Endothelial cell of umbilical vein (primary cell): ENCODE measurements at regions not wholly inside any gene's neighbourhood (a gene's known extent, or its start where the extent isn't known, plus 50 kb on each side); places are given as distances from the start of the nearest gene placed in this dataset.

ENCODE experiments used
- BruUV-seq: library from RNA; stranded (reverse); fragments of 400-500 nt; replicated peaks from 2 replicates; lab custom pipeline; 2021; lab: Mats Ljungman, UMichigan
- CTCF ChIA-PET: fragments of 300-600, 350-600 bp; sonication (Branson Sonifier 250); formaldehyde crosslinking; loops from one replicate; lab custom pipeline; 2021; ENCODE audit warnings: antibody characterized with exemption, inconsistent platforms; lab: Charles Lee
- POLR2A ChIA-PET: fragments of 300-600, 350-600 bp; sonication (Branson Sonifier 250); formaldehyde crosslinking; loops from one replicate; lab custom pipeline; 2021; ENCODE audit warnings: antibody characterized with exemption, inconsistent platforms; lab: Charles Lee
- DNase-seq: peaks from one replicate; pipeline ENCODE4 v3.0.0-alpha.2; 2011; ENCODE audit warnings: low read depth, low spot score
- FAIRE-seq: peaks from 2 replicates; lab custom pipeline; 2011; peaks lifted over from hg19 to GRCh38; lab: Jason Lieb, UNC
- H2AFZ ChIP-seq: 2 replicates; pipeline ENCODE4 v1.6.0; 2012; ENCODE audit warnings: low read depth, low read length, control low read depth, inconsistent platforms
- H3K27ac ChIP-seq: 2 replicates; pipeline ENCODE4 v1.5.1; 2011; ENCODE audit warnings: low read depth, mild to moderate bottlenecking, control low read depth, low read length, moderate library complexity; ENCODE audit not compliant: insufficient read depth
- H3K27me3 ChIP-seq, 2 experiments: 2 replicates each; pipeline versions ENCODE4 v1.6.0 to v1.6.1; 2011; ENCODE audit warnings: low read length in 2 of 2, mixed read lengths in 1 of 2; ENCODE audit not compliant: control insufficient read depth in 2 of 2, insufficient read depth in 2 of 2
- H3K36me3 ChIP-seq, 2 experiments: 2 replicates in 1 of 2; 3 replicates in 1 of 2; pipeline ENCODE4 v1.5.1; 2011; ENCODE audit warnings: low read length in 2 of 2, mild to moderate bottlenecking in 1 of 2, moderate library complexity in 1 of 2; ENCODE audit not compliant: control insufficient read depth in 2 of 2, insufficient read depth in 2 of 2; ENCODE audit errors: extremely low read depth in 1 of 2
- H3K4me1 ChIP-seq: 3 replicates; pipeline ENCODE4 v1.5.1; 2011; ENCODE audit warnings: mild to moderate bottlenecking, low read length; ENCODE audit not compliant: control insufficient read depth, insufficient read depth; ENCODE audit errors: extremely low read depth
- H3K4me2 ChIP-seq: 2 replicates; pipeline ENCODE4 v1.6.1; 2011; ENCODE audit warnings: low read length, control low read depth, mixed read lengths; ENCODE audit not compliant: insufficient read depth
- H3K4me3 ChIP-seq, 3 experiments: fragments of 200-600 bp in 1 of 3; sonication (generic), shearing (Covaris generic) in 1 of 3; replicated peaks in 1 of 3; 2 replicates each; pipeline ENCODE4 v1.5.1; 2011 to 2016; ENCODE audit warnings: control low read depth in 3 of 3, low read length in 3 of 3, mild to moderate bottlenecking in 2 of 3, inconsistent platforms in 1 of 3, low read depth in 1 of 3, moderate library complexity in 1 of 3; ENCODE audit not compliant: insufficient read depth in 1 of 3
- H3K79me2 ChIP-seq: 2 replicates; pipeline ENCODE4 v1.6.0; 2012; ENCODE audit warnings: low read length, inconsistent platforms; ENCODE audit not compliant: control insufficient read depth, insufficient read depth
- H3K9ac ChIP-seq: replicated peaks from 2 replicates; pipeline ENCODE3; 2011; ENCODE audit warnings: low read length, control low read depth; ENCODE audit not compliant: insufficient read depth; ENCODE audit errors: extremely low read depth
- H3K9me1 ChIP-seq: replicated peaks from 3 replicates; pipeline ENCODE4 v1.6.0; 2011; ENCODE audit warnings: mild to moderate bottlenecking, low read length; ENCODE audit not compliant: control insufficient read depth, insufficient read depth; ENCODE audit errors: extremely low read depth
- H3K9me3 ChIP-seq: replicated peaks from 2 replicates; pipeline ENCODE4 v1.5.1; 2012; ENCODE audit warnings: low read length, inconsistent platforms; ENCODE audit not compliant: control insufficient read depth, insufficient read depth
- H4K20me1 ChIP-seq: replicated peaks from 2 replicates; pipeline ENCODE3; 2011; ENCODE audit warnings: mild to moderate bottlenecking, low read length; ENCODE audit not compliant: control insufficient read depth, insufficient read depth; ENCODE audit errors: extremely low read depth
- CTCF ChIP-seq, 2 donors: IDR thresholded peaks; 1 replicate in 1 of 2; 2 replicates in 1 of 2; pipeline ENCODE4 v1.5.1; 2011; ENCODE audit warnings: low read length in 2 of 2, mild to moderate bottlenecking in 2 of 2, moderate library complexity in 2 of 2, control low read depth in 1 of 2, inconsistent platforms in 1 of 2, low read depth in 1 of 2; ENCODE audit not compliant: insufficient read depth in 1 of 2; ENCODE audit errors: extremely low read depth in 1 of 2
- EZH2 ChIP-seq: IDR thresholded peaks from 2 replicates; pipeline ENCODE4 v1.6.1; 2012; ENCODE audit warnings: borderline replicate concordance, low read depth, mild to moderate bottlenecking, moderate library complexity, low read length, inconsistent platforms; ENCODE audit not compliant: severe bottlenecking
- FOS ChIP-seq: IDR thresholded peaks from 2 replicates; pipeline ENCODE4 v1.6.1; 2011; ENCODE audit warnings: mild to moderate bottlenecking, low read length, moderate library complexity, borderline replicate concordance; ENCODE audit not compliant: insufficient read depth
- GATA2 ChIP-seq: IDR thresholded peaks from 2 replicates; pipeline ENCODE4 v1.7.0; 2011; ENCODE audit warnings: low read depth, mild to moderate bottlenecking, moderate library complexity, mixed read lengths, low read length; ENCODE audit not compliant: insufficient read length, insufficient read depth
- JUN ChIP-seq: IDR thresholded peaks from 2 replicates; pipeline ENCODE4 v1.6.1; 2011; ENCODE audit warnings: borderline replicate concordance, low read depth; ENCODE audit not compliant: insufficient read length, insufficient read depth
- MAX ChIP-seq: IDR thresholded peaks from 2 replicates; pipeline ENCODE4 v1.6.1; 2011; ENCODE audit not compliant: insufficient read depth, insufficient read length
- MYC ChIP-seq: IDR thresholded peaks from one replicate; pipeline ENCODE4 v1.6.1; 2011; ENCODE audit warnings: mild to moderate bottlenecking, low read depth, low read length
- POLR2A ChIP-seq: IDR thresholded peaks from 2 replicates; pipeline ENCODE4 v1.6.1; 2012; ENCODE audit warnings: low read depth, mild to moderate bottlenecking, control low read depth, low read length
- POLR2AphosphoS5 ChIP-seq: IDR thresholded peaks from 2 replicates; pipeline ENCODE4 v1.6.1; 2012; ENCODE audit warnings: low read depth, mild to moderate bottlenecking, control low read depth, low read length, moderate library complexity; ENCODE audit not compliant: insufficient read depth
- dilution Hi-C: fragments of 300-500 bp; cut with MboI; formaldehyde crosslinking; loops from one replicate; pipeline ENCODE4 v1.15.0; 2019; ENCODE audit warnings: low sequenced_read_pairs; ENCODE audit not compliant: extremely low pct_ligation_motif_present
- intact Hi-C: fragments of 100-400 bp; cut with micrococcal nuclease; formaldehyde crosslinking; loops from one replicate; pipeline ENCODE4 v1.10.0; 2022

- no peaks in the 10 kb centered on the region for H3K79me2 ChIP-seq
- CTCF ChIA-PET: no interaction called here
- no peak for DNase-seq
- no peaks in the 10 kb centered on the region for H3K9me1 ChIP-seq
- no peak overlapping the region for H3K9ac ChIP-seq
- H3K9me3 ChIP-seq: no peaks in the 10 kb centered on the region
- no peaks in the 10 kb centered on the region for H3K36me3 ChIP-seq
- H3K27me3 ChIP-seq: no peaks in the 10 kb centered on the region
- TF ChIP-seq GATA2: no peak
- no peak for TF ChIP-seq EZH2
- TF ChIP-seq MAX: no peak
- no peak for TF ChIP-seq CTCF (IDR thresholded peaks at IDR 0.05; ENCODE audit: extremely low read depth in 1 of 2, insufficient read depth in 1 of 2, low read depth in 1 of 2, low read length in 2 of 2)
- no peak for TF ChIP-seq MYC
- no peak for TF ChIP-seq POLR2A
- no peak for TF ChIP-seq FOS
- no peak for TF ChIP-seq POLR2AphosphoS5
- TF ChIP-seq JUN: no peak
- H4K20me1 ChIP-seq: no peaks in the 10 kb centered on the region
- peaks cover 12% of the 10 kb centered on the region for H3K4me1 ChIP-seq
- H3K4me3 ChIP-seq: no peak overlapping the region
- BruUV-seq: no TSS peak
- no peak overlapping the region for H2AFZ ChIP-seq
- no peak overlapping the region for H3K27ac ChIP-seq
- H3K4me2 ChIP-seq: no peak overlapping the region
- peak; percentile 78 for FAIRE-seq
- POLR2A ChIA-PET: no interaction called here
- dilution Hi-C loops (no loop called here), intact Hi-C loops (no loop called here)
Observed at GRCh38 chr1:234936612-234937389, 191.8 kb downstream of the TOMM20 start.
